Upper lobe of right lung (tissue), 1 donor: ENCODE measurements at regions not wholly inside any gene's neighbourhood (a gene's known extent, or its start where the extent isn't known, plus 50 kb on each side); places are given as distances from the start of the nearest gene placed in this dataset.

ENCODE experiments used
- ATAC-seq: fragments of 200-7000 bp; cut with Tn5 transposase; one replicate; pipeline ENCODE4 v1.9.1; 2020; ENCODE audit warnings: mild to moderate bottlenecking, moderate library complexity
- DNase-seq: peaks from one replicate; pipeline ENCODE4 v3.0.0-alpha.2; 2020
- H3K27ac ChIP-seq: fragments of 200-600 bp; one replicate; pipeline ENCODE4 v1.8.0; 2022
- H3K27me3 ChIP-seq: fragments of 200-600 bp; one replicate; pipeline ENCODE4 v1.8.0; 2022; ENCODE audit warnings: mild to moderate bottlenecking
- H3K36me3 ChIP-seq: fragments of 200-600 bp; one replicate; pipeline ENCODE4 v1.8.0; 2022
- H3K4me1 ChIP-seq: fragments of 200-600 bp; one replicate; pipeline ENCODE4 v1.8.0; 2022
- H3K4me3 ChIP-seq: fragments of 200-600 bp; one replicate; pipeline ENCODE4 v1.8.0; 2022; ENCODE audit warnings: mild to moderate bottlenecking
- H3K9me3 ChIP-seq: fragments of 200-600 bp; one replicate; pipeline ENCODE4 v1.8.0; 2022
- CTCF ChIP-seq: fragments of 200-600 bp; IDR thresholded peaks from one replicate; pipeline ENCODE4 v1.8.0; 2022; ENCODE audit warnings: antibody characterized with exemption
- intact Hi-C: fragments of 100-400 bp; cut with DNase I; formaldehyde crosslinking; loops from one replicate; pipeline ENCODE4 v1.11.0; 2022
- donor health status: DM: no; HTN: yes; CAD: no; lungs with severe emphysema.

DNA sequence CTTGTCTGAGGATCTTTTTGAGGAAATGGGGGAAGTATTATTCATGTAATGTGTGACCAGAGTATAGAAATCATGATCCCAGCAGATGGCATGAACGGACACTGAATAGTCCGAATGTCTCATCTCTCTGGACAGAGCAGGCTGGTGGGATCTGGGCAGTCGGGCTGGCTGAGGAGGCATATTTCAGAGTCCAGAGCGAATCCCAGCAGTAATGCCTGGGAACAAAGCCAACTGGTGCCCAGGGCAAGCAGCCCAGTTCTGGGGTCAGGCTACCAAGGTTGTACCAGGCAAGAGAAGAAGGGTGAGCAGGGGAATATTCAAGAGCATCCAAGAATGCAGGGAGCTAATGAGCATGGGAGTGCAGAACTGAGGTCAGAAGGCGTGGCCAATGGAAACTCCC lies 306.4 kb downstream of the ZSWIM6 start:
- no peaks in the 10 kb centered on the region for H3K36me3 ChIP-seq
- no peaks in the 10 kb centered on the region for H3K4me1 ChIP-seq
- no peak overlapping the region for H3K27ac ChIP-seq
- H3K4me3 ChIP-seq: no peak overlapping the region
- no peaks in the 10 kb centered on the region for H3K27me3 ChIP-seq
- no peak for DNase-seq
- intact Hi-C loops: no loop called here
- no peak for ATAC-seq
- TF ChIP-seq CTCF: no peak
- H3K9me3 ChIP-seq: no peaks in the 10 kb centered on the region

DNA sequence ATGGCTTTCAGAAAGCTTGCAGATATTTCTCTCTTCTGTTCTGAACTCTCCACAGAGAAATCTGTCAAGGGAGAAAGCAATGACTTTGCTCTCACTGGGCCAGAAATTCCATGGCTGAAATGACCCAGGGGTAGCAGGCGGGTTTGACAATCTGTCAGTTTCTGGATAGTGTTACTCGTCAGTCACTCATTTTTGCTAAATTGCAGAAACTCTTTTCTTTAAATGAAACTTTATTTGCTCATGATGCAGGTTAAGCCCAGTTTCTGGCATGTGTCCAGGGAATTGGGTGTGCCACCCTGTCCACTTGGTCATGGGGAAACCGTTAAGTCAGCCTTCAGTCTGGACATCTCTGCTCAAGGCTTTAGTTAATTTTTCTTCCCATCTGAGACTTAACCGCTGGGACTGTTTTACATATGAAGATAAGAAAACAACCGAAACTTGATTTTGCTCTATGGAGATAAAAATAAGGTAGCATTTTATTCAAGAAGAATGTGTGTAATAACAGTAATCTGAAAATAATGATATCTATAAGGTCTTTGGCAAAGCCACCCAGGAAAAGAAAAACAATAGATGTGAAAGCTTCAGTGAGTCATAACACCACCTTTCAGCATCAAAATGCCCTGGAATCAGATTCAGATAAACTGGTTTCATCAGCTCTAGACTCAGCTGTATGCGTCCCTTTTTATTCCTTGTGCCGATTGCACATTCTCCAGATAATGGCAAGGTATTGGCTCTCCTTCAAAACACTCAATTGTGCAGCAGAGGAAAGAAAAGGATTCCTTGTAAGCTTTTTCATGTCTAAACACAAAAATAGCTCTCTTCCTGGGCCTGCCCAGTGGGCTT lies 308.3 kb downstream of the ZSWIM6 start:
- TF ChIP-seq CTCF: no peak
- H3K4me1 ChIP-seq: no peaks in the 10 kb centered on the region
- H3K36me3 ChIP-seq: no peaks in the 10 kb centered on the region
- H3K4me3 ChIP-seq: no peak overlapping the region
- no peaks in the 10 kb centered on the region for H3K9me3 ChIP-seq
- no peaks in the 10 kb centered on the region for H3K27me3 ChIP-seq
- intact Hi-C loops: no loop called here
- H3K27ac ChIP-seq: no peak overlapping the region
- DNase-seq (no peak), ATAC-seq (no peak)

DNA sequence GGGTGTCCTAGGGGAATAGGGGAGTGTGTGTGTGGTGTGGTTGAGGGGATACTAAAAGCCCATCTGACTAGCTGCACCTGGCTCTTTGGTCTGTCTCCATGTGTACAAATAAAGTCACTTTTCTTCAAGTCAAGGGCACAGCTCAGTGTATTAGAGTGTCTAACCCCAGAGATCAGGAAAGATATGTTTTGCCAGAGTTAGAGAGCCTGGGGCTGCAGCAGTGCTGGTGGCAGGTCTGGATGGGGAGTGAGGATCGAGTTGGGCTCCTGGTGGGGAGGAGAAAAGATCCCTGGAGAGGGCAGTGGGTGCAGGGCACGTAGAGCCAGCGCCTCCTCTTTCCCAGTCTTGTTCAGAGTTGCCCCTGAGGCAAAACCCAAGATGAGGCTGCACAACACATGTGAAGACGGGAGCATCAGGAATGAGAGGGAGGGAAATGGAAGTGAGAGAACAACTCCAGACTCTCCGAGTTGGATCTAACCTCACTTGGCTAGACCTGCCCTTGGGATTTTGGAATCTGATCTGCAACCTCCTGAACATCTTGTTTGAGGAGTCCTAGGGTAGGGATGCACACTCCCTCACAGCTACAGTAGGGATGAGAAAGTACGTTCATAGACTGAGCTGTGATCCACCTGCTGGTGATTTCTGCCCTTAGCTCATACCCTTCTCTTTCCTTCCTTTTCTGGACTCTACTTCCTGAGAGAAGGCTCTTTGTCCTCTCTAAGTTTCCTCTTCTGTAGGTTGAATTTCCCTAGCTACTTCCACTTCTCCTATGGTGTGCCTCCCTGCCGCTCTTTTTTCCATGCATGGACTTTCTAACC lies 309.9 kb downstream of the ZSWIM6 start:
- Histone ChIP-seq H3K4me1 (no peaks in the 10 kb centered on the region), H3K4me3 (no peak overlapping the region), H3K27me3 (no peaks in the 10 kb centered on the region), H3K9me3 (no peaks in the 10 kb centered on the region), H3K27ac (no peak overlapping the region), H3K36me3 (no peaks in the 10 kb centered on the region)
- DNase-seq: no peak
- peak; percentile 42 for ATAC-seq
- intact Hi-C loops: no loop called here
- TF ChIP-seq CTCF: peak; percentile 13

- no peaks in the 10 kb centered on the region for H3K27me3 ChIP-seq
- no peaks in the 10 kb centered on the region for H3K36me3 ChIP-seq
- DNase-seq (no peak), ATAC-seq (peak; percentile 61)
- no peaks in the 10 kb centered on the region for H3K9me3 ChIP-seq
- no peaks in the 10 kb centered on the region for H3K4me1 ChIP-seq
- H3K4me3 ChIP-seq: no peak overlapping the region
- no peak overlapping the region for H3K27ac ChIP-seq
- intact Hi-C loops: no loop called here
- no peak for TF ChIP-seq CTCF
Measured at GRCh38 chr5:61647672-61648071, 315.6 kb downstream of the ZSWIM6 start.

DNA sequence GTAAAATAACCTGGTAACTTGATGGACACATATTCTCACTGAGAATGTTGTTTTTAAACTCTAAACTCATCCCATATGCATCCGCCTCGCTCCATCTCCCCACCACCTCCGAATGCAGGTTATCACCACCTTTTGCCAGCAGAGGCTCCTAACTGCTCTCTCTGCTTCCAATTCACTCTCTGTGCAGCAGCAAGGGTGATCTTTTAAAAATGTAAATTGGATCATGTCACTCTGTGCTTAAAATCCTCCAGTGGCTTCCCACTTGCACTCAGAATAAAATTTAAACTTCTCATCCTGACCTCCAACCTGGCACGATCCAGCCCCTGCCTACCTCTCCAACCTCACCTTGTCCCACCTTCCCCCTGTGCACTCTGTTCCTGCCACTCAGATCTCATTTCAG lies 317.2 kb downstream of the ZSWIM6 start:
- Histone ChIP-seq H3K4me3 (no peak overlapping the region), H3K27ac (no peak overlapping the region), H3K4me1 (no peaks in the 10 kb centered on the region), H3K36me3 (no peaks in the 10 kb centered on the region), H3K27me3 (no peaks in the 10 kb centered on the region), H3K9me3 (no peaks in the 10 kb centered on the region)
- no peak for TF ChIP-seq CTCF
- DNase-seq (no peak), ATAC-seq (no peak)
- intact Hi-C loops: no loop called here
